MCF 10A (cell line): ENCODE measurements at regions not wholly inside any gene's neighbourhood (a gene's known extent, or its start where the extent isn't known, plus 50 kb on each side); places are given as distances from the start of the nearest gene placed in this dataset.

Experiments
- BruUV-seq: library from RNA; stranded (reverse); fragments of 400-500 nt; replicated peaks from 2 replicates; lab custom pipeline; 2021; lab: Mats Ljungman, UMichigan
- CTCF ChIA-PET: fragments of 300-600 bp; sonication (Branson Sonifier 250); formaldehyde crosslinking; extraction: SDS; loops from one replicate; lab custom pipeline; 2021; ENCODE audit warnings: antibody characterized with exemption, inconsistent platforms; lab: Yijun Ruan, JAX
- POLR2A ChIA-PET: fragments of 300-600, 350-650 bp; sonication (Branson Sonifier 250); formaldehyde crosslinking; extraction: SDS; loops from one replicate; lab custom pipeline; 2020; ENCODE audit warnings: antibody characterized with exemption, inconsistent platforms; lab: Yijun Ruan, JAX
- DNase-seq: peaks from one replicate; pipeline ENCODE4 v3.0.0-alpha.2; 2018; ENCODE audit not compliant: unreplicated experiment
- H3K27ac Mint-ChIP-seq: one replicate; pipeline ENCODE4 v1.8.0; 2022; ENCODE audit warnings: mild to moderate bottlenecking, low read depth, mixed read lengths; ENCODE audit not compliant: unreplicated experiment
- H3K27me3 Mint-ChIP-seq: one replicate; pipeline ENCODE4 v1.8.0; 2022; ENCODE audit warnings: mixed read lengths; ENCODE audit not compliant: insufficient read depth, unreplicated experiment
- H3K36me3 Mint-ChIP-seq: one replicate; pipeline ENCODE4 v1.8.0; 2022; ENCODE audit warnings: mild to moderate bottlenecking, moderate library complexity, mixed read lengths; ENCODE audit not compliant: insufficient read depth, unreplicated experiment
- H3K4me1 Mint-ChIP-seq: one replicate; pipeline ENCODE4 v1.8.0; 2022; ENCODE audit warnings: mixed read lengths; ENCODE audit not compliant: insufficient read depth, unreplicated experiment
- H3K4me3 Mint-ChIP-seq: one replicate; pipeline ENCODE4 v1.8.0; 2022; ENCODE audit warnings: mild to moderate bottlenecking, moderate library complexity, mixed read lengths; ENCODE audit not compliant: unreplicated experiment
- H3K9me3 Mint-ChIP-seq: one replicate; pipeline ENCODE4 v1.8.0; 2022; ENCODE audit warnings: mixed read lengths; ENCODE audit not compliant: unreplicated experiment
- intact Hi-C: fragments of 100-400 bp; cut with micrococcal nuclease; formaldehyde crosslinking; loops from 2 replicates; pipeline ENCODE4 v1.14.1; 2022
- TF ChIP-seq, protein P1 (sequence below): fragments of 200-600 bp; IDR thresholded peaks from one replicate; pipeline ENCODE4 v1.8.0; 2022; ENCODE audit warnings: antibody characterized with exemption, mild to moderate bottlenecking; ENCODE audit not compliant: unreplicated experiment

DNA sequence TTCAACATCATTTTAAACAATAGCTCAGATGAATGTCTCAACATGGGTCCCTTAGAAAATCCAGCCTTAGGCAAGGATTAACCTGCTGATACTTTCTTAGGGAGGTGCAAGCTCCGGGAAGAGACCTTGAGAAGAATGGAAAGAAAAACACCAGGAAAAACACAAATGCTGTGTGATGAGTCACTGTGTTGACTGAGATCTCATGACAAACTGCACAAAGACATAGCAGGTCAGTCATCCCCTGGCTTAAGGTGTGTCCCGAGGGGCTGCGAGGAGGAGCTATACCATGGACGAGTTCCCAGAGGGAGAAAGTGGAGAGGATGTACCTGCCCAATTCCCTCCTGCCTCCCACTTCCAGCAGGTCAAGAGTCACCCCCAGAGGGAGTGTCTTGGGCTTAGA, 98.0 kb downstream of the TEX36 start:
- intact Hi-C loops: no loop called here
- peaks cover 2% of the 10 kb centered on the region for H3K27me3 Mint-ChIP-seq
- no peaks in the 10 kb centered on the region for H3K36me3 Mint-ChIP-seq
- POLR2A ChIA-PET: interaction anchor here (0.5 to 0.9 kb wide), 2 partner anchors 413 to 668 kb away, joined by 3 read pairs; no protein-coding TSS in a partner anchor
- CTCF ChIA-PET: interaction anchor here (0.6 to 1.1 kb wide), 2 partner anchors 16 to 21 kb away, joined by 3 to 4 read pairs; no protein-coding TSS in a partner anchor
- H3K9me3 Mint-ChIP-seq: peaks cover under 1% of the 10 kb centered on the region
- BruUV-seq: no TSS peak
- peaks cover 8% of the 10 kb centered on the region for H3K4me1 Mint-ChIP-seq
- TF ChIP-seq, protein P1, sequence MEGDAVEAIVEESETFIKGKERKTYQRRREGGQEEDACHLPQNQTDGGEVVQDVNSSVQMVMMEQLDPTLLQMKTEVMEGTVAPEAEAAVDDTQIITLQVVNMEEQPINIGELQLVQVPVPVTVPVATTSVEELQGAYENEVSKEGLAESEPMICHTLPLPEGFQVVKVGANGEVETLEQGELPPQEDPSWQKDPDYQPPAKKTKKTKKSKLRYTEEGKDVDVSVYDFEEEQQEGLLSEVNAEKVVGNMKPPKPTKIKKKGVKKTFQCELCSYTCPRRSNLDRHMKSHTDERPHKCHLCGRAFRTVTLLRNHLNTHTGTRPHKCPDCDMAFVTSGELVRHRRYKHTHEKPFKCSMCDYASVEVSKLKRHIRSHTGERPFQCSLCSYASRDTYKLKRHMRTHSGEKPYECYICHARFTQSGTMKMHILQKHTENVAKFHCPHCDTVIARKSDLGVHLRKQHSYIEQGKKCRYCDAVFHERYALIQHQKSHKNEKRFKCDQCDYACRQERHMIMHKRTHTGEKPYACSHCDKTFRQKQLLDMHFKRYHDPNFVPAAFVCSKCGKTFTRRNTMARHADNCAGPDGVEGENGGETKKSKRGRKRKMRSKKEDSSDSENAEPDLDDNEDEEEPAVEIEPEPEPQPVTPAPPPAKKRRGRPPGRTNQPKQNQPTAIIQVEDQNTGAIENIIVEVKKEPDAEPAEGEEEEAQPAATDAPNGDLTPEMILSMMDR: no peak
- DNase-seq: peak; percentile 83
- no peak overlapping the region for H3K27ac Mint-ChIP-seq
- no peak overlapping the region for H3K4me3 Mint-ChIP-seq

- BruUV-seq: no TSS peak
- Mint-ChIP-seq H3K4me3 (no peak overlapping the region), H3K4me1 (no peaks in the 10 kb centered on the region), H3K27me3 (peaks cover 22% of the 10 kb centered on the region), H3K27ac (no peak overlapping the region), H3K9me3 (peaks cover 15% of the 10 kb centered on the region), H3K36me3 (no peaks in the 10 kb centered on the region)
- TF ChIP-seq, protein P1: no peak
- no peak for DNase-seq
- intact Hi-C loops: no loop called here
- ChIA-PET CTCF (no interaction called here), POLR2A (interaction anchor here (0.7 kb wide), 1 partner anchor 187 kb away, joined by 3 read pairs; no protein-coding TSS in a partner anchor)
Measured at GRCh38 chr10:125578658-125579315, 104.2 kb downstream of the TEX36 start.

DNA sequence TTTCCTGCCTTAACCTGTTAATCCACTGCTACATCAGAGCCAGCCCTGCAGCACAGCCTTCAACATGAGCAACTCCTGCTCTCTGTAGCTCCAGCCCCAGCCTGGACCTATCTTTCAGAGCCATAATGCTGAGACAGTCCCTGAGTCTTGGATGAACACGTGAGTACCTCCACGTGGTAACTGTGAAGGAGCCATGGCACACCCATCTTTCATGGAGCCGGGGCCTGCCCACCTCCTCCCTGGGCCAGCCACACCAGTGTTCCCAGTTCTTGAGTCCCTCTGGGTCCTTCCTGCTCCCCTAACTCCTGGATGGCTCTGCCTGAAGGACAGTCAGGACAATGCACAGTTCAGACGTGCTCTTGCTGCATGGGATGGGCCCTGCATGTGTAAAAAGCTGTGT, 107.1 kb downstream of the TEX36 start:
- H3K27me3 Mint-ChIP-seq: peaks cover 38% of the 10 kb centered on the region
- no peak overlapping the region for H3K4me3 Mint-ChIP-seq
- H3K9me3 Mint-ChIP-seq: peaks cover 15% of the 10 kb centered on the region
- intact Hi-C loops: no loop called here
- POLR2A ChIA-PET: no interaction called here
- no peak overlapping the region for H3K27ac Mint-ChIP-seq
- H3K36me3 Mint-ChIP-seq: no peaks in the 10 kb centered on the region
- BruUV-seq: no TSS peak
- CTCF ChIA-PET: no interaction called here
- TF ChIP-seq, protein P1: no peak
- DNase-seq: no peak
- no peaks in the 10 kb centered on the region for H3K4me1 Mint-ChIP-seq

GRCh38 chr10:125568156-125568555, 114.8 kb downstream of the TEX36 start:
- H3K27ac Mint-ChIP-seq: no peak overlapping the region

More at GRCh38 chr10:125568156-125568555, 114.8 kb downstream of the TEX36 start:
- H3K4me3 Mint-ChIP-seq: no peak overlapping the region
- BruUV-seq: no TSS peak
- intact Hi-C loops: no loop called here
- H3K27me3 Mint-ChIP-seq: peaks cover 72% of the 10 kb centered on the region
- no peaks in the 10 kb centered on the region for H3K9me3 Mint-ChIP-seq
- H3K4me1 Mint-ChIP-seq: no peaks in the 10 kb centered on the region
- DNase-seq: no peak
- CTCF ChIA-PET: no interaction called here
- POLR2A ChIA-PET: no interaction called here
- TF ChIP-seq, protein P1: no peak
- no peaks in the 10 kb centered on the region for H3K36me3 Mint-ChIP-seq
